Brain microvascular endothelial cell (primary cell): ENCODE measurements at regions not wholly inside any gene's neighbourhood (a gene's known extent, or its start where the extent isn't known, plus 50 kb on each side); places are given as distances from the start of the nearest gene placed in this dataset.

ENCODE experiments used
- DNase-seq: peaks from one replicate; pipeline ENCODE4 v3.0.0-alpha.2; 2020
- H3K27ac ChIP-seq: fragments of 250-450 bp; sonication (Bioruptor Pico); 2 replicates; pipeline ENCODE4 v1.5.1; 2020; ENCODE audit warnings: mild to moderate bottlenecking, moderate library complexity
- H3K27me3 ChIP-seq: fragments of 250-450 bp; sonication (Bioruptor Pico); replicated peaks from 2 replicates; pipeline ENCODE4 v1.5.1; 2020; ENCODE audit warnings: mild to moderate bottlenecking
- H3K36me3 ChIP-seq: fragments of 250-450 bp; sonication (Bioruptor Pico); replicated peaks from 2 replicates; pipeline ENCODE4 v1.5.1; 2020; ENCODE audit warnings: mild to moderate bottlenecking
- H3K4me3 ChIP-seq: 2 replicates; pipeline ENCODE4 v1.5.1; 2011; ENCODE audit warnings: low read depth, mild to moderate bottlenecking, control low read depth, low read length, moderate library complexity
- in situ Hi-C: cut with HindIII; loops from 2 replicates; pipeline ENCODE4 v1.10.0; 2017; ENCODE audit warnings: low sequenced_read_pairs, low pct_ligation_motif_present
- TF ChIP-seq, protein P1 (sequence below): IDR thresholded peaks from 2 replicates; pipeline ENCODE4 v1.5.1; 2011; ENCODE audit warnings: low read depth, mild to moderate bottlenecking, moderate library complexity, low read length, control low read depth, inconsistent platforms; ENCODE audit errors: missing control alignments

GRCh38 chr2:23237147-23237546, 147.8 kb upstream of the KLHL29 start:
- Histone ChIP-seq H3K27me3 (no peaks in the 10 kb centered on the region), H3K4me3 (no peak overlapping the region), H3K36me3 (no peaks in the 10 kb centered on the region), H3K27ac (no peak overlapping the region)
- no peak for DNase-seq
- in situ Hi-C loops = no loop called here
- TF ChIP-seq, protein P1, sequence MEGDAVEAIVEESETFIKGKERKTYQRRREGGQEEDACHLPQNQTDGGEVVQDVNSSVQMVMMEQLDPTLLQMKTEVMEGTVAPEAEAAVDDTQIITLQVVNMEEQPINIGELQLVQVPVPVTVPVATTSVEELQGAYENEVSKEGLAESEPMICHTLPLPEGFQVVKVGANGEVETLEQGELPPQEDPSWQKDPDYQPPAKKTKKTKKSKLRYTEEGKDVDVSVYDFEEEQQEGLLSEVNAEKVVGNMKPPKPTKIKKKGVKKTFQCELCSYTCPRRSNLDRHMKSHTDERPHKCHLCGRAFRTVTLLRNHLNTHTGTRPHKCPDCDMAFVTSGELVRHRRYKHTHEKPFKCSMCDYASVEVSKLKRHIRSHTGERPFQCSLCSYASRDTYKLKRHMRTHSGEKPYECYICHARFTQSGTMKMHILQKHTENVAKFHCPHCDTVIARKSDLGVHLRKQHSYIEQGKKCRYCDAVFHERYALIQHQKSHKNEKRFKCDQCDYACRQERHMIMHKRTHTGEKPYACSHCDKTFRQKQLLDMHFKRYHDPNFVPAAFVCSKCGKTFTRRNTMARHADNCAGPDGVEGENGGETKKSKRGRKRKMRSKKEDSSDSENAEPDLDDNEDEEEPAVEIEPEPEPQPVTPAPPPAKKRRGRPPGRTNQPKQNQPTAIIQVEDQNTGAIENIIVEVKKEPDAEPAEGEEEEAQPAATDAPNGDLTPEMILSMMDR = no peak

DNA sequence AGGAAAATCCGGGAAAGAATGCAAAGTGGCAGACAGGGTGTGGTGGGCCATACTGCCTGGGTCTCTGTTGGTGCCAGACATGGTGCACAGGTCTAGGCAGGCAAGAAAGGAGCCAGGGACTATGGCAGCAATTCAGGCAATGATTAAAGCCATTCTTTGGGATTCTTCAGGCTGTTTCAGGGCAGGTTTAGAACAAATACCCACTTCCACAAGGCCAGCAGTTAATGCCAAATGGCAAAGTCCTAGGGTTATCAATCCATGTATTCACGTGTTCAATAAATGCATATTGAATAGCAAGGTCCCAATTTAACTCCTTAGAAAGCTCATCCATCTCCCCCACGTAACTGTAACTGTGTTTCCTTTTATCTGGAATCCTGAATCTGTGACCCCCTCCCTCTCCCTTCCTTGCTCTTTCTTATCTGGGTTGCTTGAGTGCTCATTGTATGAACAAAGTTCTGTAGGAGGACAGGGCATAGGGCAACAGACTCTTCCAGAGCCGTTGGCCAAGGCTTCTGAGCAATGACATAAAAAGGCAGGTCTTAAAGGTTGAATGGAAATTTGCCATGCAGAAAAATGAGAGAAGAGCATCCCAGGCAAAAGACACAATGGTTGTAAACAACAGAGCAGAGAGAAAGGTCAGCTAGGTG, 146.8 kb upstream of the KLHL29 start:
- H3K27ac ChIP-seq = no peak overlapping the region
- no peaks in the 10 kb centered on the region for H3K36me3 ChIP-seq
- DNase-seq = no peak
- in situ Hi-C loops = no loop called here
- TF ChIP-seq, protein P1 = no peak
- H3K27me3 ChIP-seq = no peaks in the 10 kb centered on the region
- no peak overlapping the region for H3K4me3 ChIP-seq

DNA sequence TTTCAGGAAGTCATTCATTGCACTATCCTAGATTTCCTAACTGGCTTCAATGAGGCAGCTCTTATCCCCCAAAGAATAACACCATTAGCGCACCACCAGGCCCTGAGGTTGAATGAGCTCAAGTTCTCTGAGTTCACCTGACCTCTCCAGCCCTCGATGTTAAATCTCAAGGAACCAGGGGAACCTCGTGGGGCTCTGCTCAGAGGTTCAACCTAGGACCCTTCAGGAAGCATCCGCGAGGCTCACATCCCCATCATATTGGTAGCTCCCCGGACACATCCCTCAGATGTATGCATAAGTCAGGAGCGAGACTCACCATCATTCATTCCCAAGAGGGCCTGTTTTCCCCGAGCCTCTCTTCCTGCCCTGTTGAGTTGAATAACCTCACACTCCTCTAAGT, 145.6 kb upstream of the KLHL29 start:
- TF ChIP-seq, protein P1 = no peak
- Histone ChIP-seq H3K36me3 (no peaks in the 10 kb centered on the region), H3K27me3 (no peaks in the 10 kb centered on the region), H3K4me3 (no peak overlapping the region), H3K27ac (no peak overlapping the region)
- in situ Hi-C loops = no loop called here
- DNase-seq = no peak

GRCh38 chr2:23241121-23241520, 143.9 kb upstream of the KLHL29 start:
- H3K27ac ChIP-seq = no peak overlapping the region
- TF ChIP-seq, protein P1 = no peak

GRCh38 chr2:23241611-23242245, 143.3 kb upstream of the KLHL29 start:
- in situ Hi-C loops = no loop called here
- H3K27ac ChIP-seq = no peak overlapping the region
- no peak for DNase-seq

More at GRCh38 chr2:23241121-23241520, 143.9 kb upstream of the KLHL29 start:
- DNase-seq = no peak
- in situ Hi-C loops = no loop called here
- Histone ChIP-seq H3K36me3 (no peaks in the 10 kb centered on the region), H3K4me3 (no peak overlapping the region), H3K27me3 (no peaks in the 10 kb centered on the region)

More at GRCh38 chr2:23241611-23242245, 143.3 kb upstream of the KLHL29 start:
- TF ChIP-seq, protein P1 = no peak
- Histone ChIP-seq H3K4me3 (no peak overlapping the region), H3K36me3 (no peaks in the 10 kb centered on the region), H3K27me3 (no peaks in the 10 kb centered on the region)
